Spleen (tissue), 7 donors: ENCODE measurements at regions not wholly inside any gene's neighbourhood (a gene's known extent, or its start where the extent isn't known, plus 50 kb on each side); places are given as distances from the start of the nearest gene placed in this dataset.

Experiments used
- CTCF ChIP-seq, 11 experiments: fragments of 200-600 bp in 7 of 11; fragments of 450-650 bp in 4 of 11; sonication (generic) in 4 of 11; IDR thresholded peaks in 8 of 11; conservative IDR thresholded peaks in 3 of 11; 1 replicate in 7 of 11; 2 replicates in 4 of 11; pipeline versions ENCODE4 v1.4.0 to v1.8.0; 2016 to 2021; ENCODE audit warnings: antibody characterized with exemption in 11 of 11, inconsistent platforms in 4 of 11, mild to moderate bottlenecking in 1 of 11
- POLR2A ChIP-seq, 3 donors: fragments of 450-650 bp; IDR thresholded peaks; one replicate each; pipeline ENCODE4 v1.5.1; 2017; ENCODE audit warnings: antibody characterized with exemption in 3 of 3, mild to moderate bottlenecking in 1 of 3
- donor health status: DM: no; HTN: no; CAD: no; lungs with moderate emphysema.
- donor health status: DM: no; HTN: no; CAD: no.
- donor health status: DM: no; HTN: no; CAD: no.

DNA sequence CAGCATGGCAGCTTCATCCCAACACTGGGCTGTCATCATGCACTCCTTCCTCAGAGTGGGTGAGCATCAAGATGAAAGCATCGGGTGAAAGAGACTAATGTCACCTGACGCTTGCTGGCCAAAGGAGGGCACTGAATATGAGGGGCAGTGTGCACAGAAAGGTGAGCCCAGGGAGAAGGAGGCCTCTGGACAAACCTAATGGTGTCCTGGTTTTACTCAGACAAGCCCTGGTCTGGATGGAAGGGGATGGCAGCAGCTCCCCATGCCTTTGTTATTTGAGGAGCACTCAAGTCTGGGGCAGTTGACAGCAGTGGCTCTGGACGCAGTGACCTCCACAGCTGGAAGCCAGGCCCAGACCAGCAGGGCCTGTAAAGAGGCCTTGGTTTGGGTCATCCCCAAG, 209.7 kb downstream of the SMAD2 start:
- no peak for TF ChIP-seq CTCF (IDR thresholded peaks at IDR 0.05 in 8 of 11, conservative IDR thresholded peaks at IDR 0.05 in 3 of 11)
- no peak for TF ChIP-seq POLR2A (IDR thresholded peaks at IDR 0.05)
